HL-60 (cell line): ENCODE measurements at regions not wholly inside any gene's neighbourhood (a gene's known extent, or its start where the extent isn't known, plus 50 kb on each side); places are given as distances from the start of the nearest gene placed in this dataset.

ENCODE experiments used
- SPI1 ChIP-seq: IDR thresholded peaks from 2 replicates; pipeline ENCODE4 v1.6.1; 2012; ENCODE audit warnings: low read depth, mild to moderate bottlenecking, borderline replicate concordance
- TF ChIP-seq, protein P1 (sequence below): IDR thresholded peaks from one replicate; pipeline ENCODE4 v1.5.1; 2011; ENCODE audit warnings: low read length, control low read depth, inconsistent platforms; ENCODE audit not compliant: insufficient read depth

DNA sequence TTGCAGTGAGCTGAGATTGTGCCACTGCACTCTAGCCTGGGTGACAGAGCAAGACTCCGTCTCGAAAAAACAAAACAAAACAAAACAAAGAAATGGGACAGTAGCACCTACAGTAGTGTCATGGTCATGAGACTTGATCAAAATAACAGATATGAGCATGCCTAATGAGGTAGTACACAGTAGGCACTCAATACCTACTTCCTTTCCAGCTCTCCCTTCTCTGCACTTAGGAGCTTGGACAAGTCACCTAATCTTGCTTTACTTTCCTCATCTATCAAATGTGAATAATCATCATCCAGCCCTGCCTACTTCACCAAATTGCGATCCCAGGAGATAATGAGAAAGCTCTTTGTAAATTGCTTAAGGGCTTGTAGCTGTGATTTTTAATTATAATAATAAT lies 55.4 kb upstream of the EPB41L1 start:
- TF ChIP-seq, protein P1, sequence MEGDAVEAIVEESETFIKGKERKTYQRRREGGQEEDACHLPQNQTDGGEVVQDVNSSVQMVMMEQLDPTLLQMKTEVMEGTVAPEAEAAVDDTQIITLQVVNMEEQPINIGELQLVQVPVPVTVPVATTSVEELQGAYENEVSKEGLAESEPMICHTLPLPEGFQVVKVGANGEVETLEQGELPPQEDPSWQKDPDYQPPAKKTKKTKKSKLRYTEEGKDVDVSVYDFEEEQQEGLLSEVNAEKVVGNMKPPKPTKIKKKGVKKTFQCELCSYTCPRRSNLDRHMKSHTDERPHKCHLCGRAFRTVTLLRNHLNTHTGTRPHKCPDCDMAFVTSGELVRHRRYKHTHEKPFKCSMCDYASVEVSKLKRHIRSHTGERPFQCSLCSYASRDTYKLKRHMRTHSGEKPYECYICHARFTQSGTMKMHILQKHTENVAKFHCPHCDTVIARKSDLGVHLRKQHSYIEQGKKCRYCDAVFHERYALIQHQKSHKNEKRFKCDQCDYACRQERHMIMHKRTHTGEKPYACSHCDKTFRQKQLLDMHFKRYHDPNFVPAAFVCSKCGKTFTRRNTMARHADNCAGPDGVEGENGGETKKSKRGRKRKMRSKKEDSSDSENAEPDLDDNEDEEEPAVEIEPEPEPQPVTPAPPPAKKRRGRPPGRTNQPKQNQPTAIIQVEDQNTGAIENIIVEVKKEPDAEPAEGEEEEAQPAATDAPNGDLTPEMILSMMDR, result no peak
- TF ChIP-seq SPI1, result no peak
